Glutamatergic neuron (in vitro differentiated cells): ENCODE measurements at regions not wholly inside any gene's neighbourhood (a gene's known extent, or its start where the extent isn't known, plus 50 kb on each side); places are given as distances from the start of the nearest gene placed in this dataset.
"Not testable (repeated sequence)": the region's sequence is repeated elsewhere in the genome, so short reads cannot be mapped to it uniquely, and the experiment has no call there.

Experiments used
- DNase-seq: peaks from one replicate; pipeline ENCODE4 v3.0.0; 2022
- H3K27ac Mint-ChIP-seq: one replicate; pipeline ENCODE4 v1.8.0; 2020; ENCODE audit warnings: mild to moderate bottlenecking, mixed read lengths, inconsistent platforms; ENCODE audit not compliant: unreplicated experiment
- H3K27me3 Mint-ChIP-seq: one replicate; pipeline ENCODE4 v1.8.0; 2020; ENCODE audit warnings: mild to moderate bottlenecking, moderate library complexity, mixed read lengths, inconsistent platforms; ENCODE audit not compliant: unreplicated experiment
- H3K36me3 Mint-ChIP-seq: one replicate; pipeline ENCODE4 v1.8.0; 2020; ENCODE audit warnings: mild to moderate bottlenecking, mixed read lengths, inconsistent platforms; ENCODE audit not compliant: unreplicated experiment
- H3K4me1 Mint-ChIP-seq: one replicate; pipeline ENCODE4 v1.8.0; 2020; ENCODE audit warnings: mild to moderate bottlenecking, low read depth, mixed read lengths, inconsistent platforms; ENCODE audit not compliant: unreplicated experiment
- H3K4me3 Mint-ChIP-seq: one replicate; pipeline ENCODE4 v1.8.0; 2020; ENCODE audit warnings: mild to moderate bottlenecking, mixed read lengths, inconsistent platforms; ENCODE audit not compliant: unreplicated experiment
- H3K9me3 Mint-ChIP-seq: one replicate; pipeline ENCODE4 v1.8.0; 2020; ENCODE audit warnings: mild to moderate bottlenecking, moderate library complexity, mixed read lengths, inconsistent platforms; ENCODE audit not compliant: unreplicated experiment
- CTCF ChIP-seq: fragments of 200-600 bp; sonication (generic); IDR thresholded peaks from one replicate; pipeline ENCODE4 v1.5.0; 2021; ENCODE audit not compliant: partially characterized antibody, unreplicated experiment

GRCh38 chr5:27868292-27868691 lies 829.9 kb upstream of the CDH9 start:
- TF ChIP-seq CTCF: no peak
- Mint-ChIP-seq H3K27me3 (no peaks in the 10 kb centered on the region), H3K4me1 (no peaks in the 10 kb centered on the region), H3K4me3 (no peak overlapping the region), H3K9me3 (no peaks in the 10 kb centered on the region), H3K36me3 (no peaks in the 10 kb centered on the region), H3K27ac (no peak overlapping the region)
- no peak for DNase-seq

DNA sequence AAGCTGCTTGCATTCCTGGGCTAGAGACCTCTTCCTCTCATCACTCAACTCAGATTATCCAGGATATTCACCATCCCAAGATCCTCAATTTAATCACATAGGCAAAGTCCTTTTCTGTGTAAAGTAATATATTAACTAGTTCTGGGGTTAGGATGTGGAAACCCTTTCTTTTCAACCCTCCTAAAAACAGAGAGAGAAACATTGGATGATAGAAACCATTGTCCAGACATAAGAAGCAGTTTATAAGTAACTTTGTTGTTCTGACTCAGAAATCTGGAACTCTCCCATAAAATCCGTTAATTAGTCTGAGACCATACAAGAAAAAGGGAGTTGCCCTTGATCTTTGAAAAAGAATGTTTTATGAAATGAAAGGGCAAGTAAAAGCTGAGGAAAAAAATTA lies 817.1 kb upstream of the CDH9 start:
- Mint-ChIP-seq H3K36me3 (no peaks in the 10 kb centered on the region), H3K4me1 (no peaks in the 10 kb centered on the region), H3K27ac (no peak overlapping the region), H3K9me3 (peaks cover 1% of the 10 kb centered on the region), H3K27me3 (peaks cover 2% of the 10 kb centered on the region), H3K4me3 (no peak overlapping the region)
- TF ChIP-seq CTCF: no peak
- DNase-seq: no peak

DNA sequence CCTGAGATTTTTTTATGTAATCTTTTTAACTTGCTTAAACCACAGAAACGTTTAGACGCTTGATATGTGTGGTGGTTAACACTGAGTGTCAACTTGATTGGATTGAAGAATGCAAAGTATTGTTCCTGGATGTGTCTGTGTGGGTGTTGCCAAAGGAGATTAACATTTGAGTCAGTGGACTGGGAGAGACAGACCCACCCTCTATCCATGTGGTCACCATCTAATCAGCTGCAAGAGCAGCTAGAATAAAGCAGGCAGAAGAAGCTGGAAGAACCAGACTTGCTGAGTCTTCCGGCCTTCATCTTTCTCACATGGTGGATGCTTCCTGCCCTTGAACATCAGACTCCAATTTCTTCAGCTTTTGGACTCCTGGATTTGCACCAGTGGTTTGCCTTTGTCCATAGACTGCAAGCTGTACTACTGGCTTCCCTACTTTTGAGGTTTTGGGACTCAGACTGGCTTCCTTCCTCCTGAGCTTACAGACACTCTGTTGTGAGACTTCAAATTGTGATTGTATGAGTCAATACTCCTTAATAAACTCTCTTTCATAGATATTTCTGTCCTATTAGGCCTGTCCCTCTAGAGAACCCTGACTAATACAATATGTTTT lies 816.0 kb upstream of the CDH9 start:
- no peak for TF ChIP-seq CTCF
- no peaks in the 10 kb centered on the region for H3K36me3 Mint-ChIP-seq
- H3K4me3 Mint-ChIP-seq: no peak overlapping the region
- H3K9me3 Mint-ChIP-seq: peaks cover 1% of the 10 kb centered on the region
- no peak for DNase-seq
- H3K27me3 Mint-ChIP-seq: peaks cover 2% of the 10 kb centered on the region
- no peak overlapping the region for H3K27ac Mint-ChIP-seq
- H3K4me1 Mint-ChIP-seq: peaks cover 2% of the 10 kb centered on the region

- no peak for DNase-seq
- Mint-ChIP-seq H3K9me3 (peaks cover 1% of the 10 kb centered on the region), H3K4me3 (no peak overlapping the region), H3K27ac (no peak overlapping the region), H3K27me3 (no peaks in the 10 kb centered on the region), H3K4me1 (peaks cover 2% of the 10 kb centered on the region), H3K36me3 (no peaks in the 10 kb centered on the region)
- no peak for TF ChIP-seq CTCF
These were observed 806.9 kb upstream of the CDH9 start for GRCh38 chr5:27845248-27845647.

GRCh38 chr5:27836704-27837103 lies 798.3 kb upstream of the CDH9 start:
- not testable (repeated sequence) for H3K4me1 Mint-ChIP-seq, H3K27me3 Mint-ChIP-seq, DNase-seq, H3K4me3 Mint-ChIP-seq, H3K36me3 Mint-ChIP-seq, H3K27ac Mint-ChIP-seq, H3K9me3 Mint-ChIP-seq

DNA sequence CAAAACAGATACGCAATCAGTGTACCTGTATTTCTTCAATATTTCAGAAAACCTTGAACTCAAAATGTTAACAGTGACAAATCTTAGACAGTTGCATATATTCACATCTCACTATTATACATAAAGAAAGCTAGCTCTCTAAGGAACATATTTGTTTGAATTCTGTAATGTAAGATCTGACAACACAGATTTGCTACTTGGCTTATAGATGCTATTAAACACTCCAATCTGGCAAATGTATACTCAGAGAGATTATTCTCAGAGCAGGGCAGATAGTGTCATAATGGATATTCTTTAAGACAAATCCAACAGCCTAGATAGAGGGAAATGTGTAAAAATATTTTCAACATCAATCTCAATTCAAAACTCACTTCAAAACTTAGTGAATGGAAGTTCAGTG lies 794.5 kb upstream of the CDH9 start:
- TF ChIP-seq CTCF: no peak
- Mint-ChIP-seq H3K27ac (no peak overlapping the region), H3K4me1 (no peaks in the 10 kb centered on the region), H3K4me3 (no peak overlapping the region), H3K27me3 (no peaks in the 10 kb centered on the region), H3K36me3 (peaks cover 3% of the 10 kb centered on the region), H3K9me3 (peaks cover 1% of the 10 kb centered on the region)
- DNase-seq: no peak
